ENCODE measurements at regions not wholly inside any gene's neighbourhood (a gene's known extent, or its start where the extent isn't known, plus 50 kb on each side); places are given as distances from the start of the nearest gene placed in this dataset.

DNA sequence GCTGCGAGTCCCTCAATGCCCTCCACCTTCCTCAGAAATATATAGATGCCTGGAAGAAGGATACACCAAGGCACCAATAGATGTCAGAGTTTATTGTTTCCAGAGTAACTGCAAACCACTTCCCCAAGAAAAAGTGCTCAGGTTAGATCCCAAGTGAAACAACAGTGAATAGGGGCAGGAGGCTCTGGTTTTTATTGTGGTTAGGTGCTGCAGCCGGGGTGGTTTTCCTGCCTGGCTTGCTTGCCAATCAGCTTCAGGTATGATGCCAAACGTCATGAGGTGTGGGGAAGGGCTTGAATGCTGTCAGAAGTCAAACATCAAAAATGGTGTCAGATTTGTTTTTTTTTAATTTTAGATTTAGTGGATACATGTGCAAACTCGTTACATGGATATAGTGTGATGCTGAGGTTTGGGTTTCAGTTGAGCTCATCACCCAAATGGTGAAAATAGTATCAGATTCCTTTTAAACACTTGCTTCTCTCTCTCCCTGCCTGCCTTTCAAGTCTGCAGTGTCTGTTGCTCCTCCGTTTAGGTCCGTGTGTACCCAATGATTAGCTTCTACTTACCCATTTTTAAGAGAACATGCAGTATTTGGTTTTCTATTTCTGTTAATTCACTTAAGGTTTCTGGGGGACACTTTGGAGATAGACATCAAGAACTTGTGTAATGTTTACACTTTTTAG is 1317.0 kb downstream of the MRPL39 start:
- peak; percentile 31 for DNase-seq

DNA sequence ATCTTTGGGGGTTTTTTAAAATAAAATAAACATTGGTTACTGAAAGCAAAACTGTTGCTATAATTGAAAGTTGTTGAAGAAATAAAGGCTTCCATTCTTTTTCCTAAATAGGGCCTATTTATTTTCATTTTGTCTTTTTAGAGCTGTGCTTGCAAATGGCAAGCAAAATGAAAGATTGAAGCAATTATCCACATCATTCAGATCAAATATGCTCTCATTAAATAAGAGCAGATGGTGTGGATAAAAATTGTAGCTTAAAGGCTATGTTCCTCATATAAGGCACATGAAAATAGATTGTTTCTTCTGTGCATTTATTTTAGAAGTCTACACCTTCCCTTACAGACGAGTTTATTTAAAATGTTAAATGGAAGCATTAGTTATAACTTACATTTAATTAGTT is 1317.7 kb downstream of the MRPL39 start:
- DNase-seq, result no peak

DNA sequence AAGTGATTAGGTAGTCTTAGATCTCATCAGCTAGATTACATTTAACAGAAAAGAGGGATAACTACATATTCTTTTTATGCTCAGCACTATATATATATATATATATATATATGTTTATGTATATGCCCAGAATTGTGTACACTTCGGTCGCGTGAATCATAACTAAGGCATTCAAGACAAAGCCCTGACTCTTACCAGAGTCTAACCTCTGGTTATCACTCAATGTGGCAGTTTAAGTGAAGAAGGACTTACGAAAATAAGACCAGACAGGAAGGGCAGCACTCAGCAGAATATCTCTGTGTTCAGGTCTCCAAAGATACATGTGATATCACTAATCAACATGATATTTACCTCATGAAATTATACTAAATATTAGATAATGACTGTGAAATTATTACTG is 1326.7 kb downstream of the MRPL39 start:
- no peak for DNase-seq

DNA sequence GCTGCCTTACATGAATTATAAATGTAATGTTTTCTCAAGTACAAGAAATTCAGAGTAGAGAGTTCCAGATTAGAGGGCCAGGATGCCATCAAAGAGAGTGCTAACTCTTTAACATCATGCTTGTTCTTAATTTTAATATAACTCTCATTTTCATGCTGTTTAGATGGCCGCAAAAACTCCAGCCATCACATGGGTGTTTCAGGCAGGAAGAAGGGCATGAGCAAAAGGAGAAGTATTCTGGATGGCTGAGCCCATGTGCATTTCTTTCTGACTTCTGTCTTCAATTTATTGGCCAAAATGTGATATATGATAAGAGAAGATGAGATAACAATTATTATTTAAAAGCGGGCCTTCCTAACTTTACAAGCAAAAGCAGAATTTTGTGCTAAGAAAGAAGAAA is 1328.6 kb downstream of the MRPL39 start:
- DNase-seq, result no peak

DNA sequence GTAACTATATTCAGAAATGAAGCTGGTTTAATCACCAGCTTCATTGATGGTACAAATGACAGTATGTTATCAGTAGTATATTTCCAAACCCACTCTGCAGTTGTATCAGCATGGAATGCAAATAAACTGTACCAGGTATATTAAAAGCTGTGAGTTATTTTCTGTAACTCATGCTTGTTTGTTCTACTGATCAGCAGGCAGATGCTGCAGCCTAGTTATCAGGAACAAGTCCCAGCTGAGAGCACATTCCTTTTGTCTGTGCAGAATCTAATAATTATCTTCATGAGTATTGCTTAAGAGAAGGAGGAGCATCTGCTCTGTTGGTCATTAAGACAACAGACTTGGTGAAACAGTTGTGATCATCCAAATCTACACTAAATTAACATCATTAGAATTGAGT is 1331.1 kb downstream of the MRPL39 start:
- no peak for DNase-seq

DNA sequence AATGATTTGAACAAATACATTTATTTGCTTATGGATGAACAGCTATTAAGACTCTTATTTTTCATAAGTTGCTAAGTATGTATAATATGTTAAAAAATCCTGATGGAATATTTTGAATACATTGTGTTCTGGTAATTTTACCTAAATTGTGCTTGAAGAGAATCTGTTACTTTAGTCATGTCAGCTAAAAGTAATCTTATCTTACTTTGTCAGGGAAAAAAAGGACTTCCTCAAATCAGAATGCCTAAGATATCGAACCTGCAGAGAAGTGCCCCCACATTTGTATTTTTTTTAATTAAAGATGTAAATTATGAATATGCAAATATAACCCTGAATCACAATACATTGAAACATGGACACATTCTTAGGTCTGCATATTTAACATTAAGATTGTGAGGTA is 1331.7 kb downstream of the MRPL39 start:
- DNase-seq, result no peak

DNA sequence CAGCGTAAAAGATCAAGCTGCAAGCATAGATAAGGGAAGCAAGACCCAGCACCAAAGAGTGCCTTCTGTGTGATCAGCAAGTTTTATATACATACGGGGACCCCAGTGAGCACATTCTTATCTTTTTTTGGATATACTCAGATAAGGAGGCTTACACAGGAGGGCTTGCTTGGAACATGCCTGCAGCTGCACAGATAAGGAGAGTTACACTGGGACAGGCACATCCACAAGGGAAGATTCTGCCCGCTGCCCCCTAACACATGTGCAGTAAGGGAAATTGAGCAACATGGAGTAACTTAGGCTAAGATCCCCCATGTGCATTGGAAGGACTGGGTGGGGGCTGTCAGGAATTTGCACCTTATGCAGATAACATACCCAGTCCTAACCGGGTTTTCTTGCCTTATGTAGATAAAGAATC is 1334.8 kb downstream of the MRPL39 start:
- no peak for DNase-seq

DNA sequence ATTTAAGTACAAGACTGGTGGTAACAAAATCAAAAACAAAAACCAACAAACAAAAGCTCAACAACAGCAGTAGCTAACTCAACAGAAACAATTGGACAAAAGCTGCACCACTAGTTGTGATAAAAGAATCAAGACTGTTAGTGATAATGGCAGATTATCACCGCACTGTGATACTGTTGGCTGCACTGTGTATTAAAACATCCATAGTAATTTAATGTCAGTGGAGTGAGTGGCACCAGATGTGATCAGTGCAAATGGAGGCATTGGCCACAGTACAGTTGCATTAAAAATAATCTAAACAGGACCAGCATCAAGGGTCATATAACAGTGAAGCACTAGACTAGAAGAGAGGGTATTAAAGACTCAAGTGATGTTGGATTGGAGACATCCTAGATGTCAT is 1341.3 kb downstream of the MRPL39 start:
- DNase-seq, result no peak

DNA sequence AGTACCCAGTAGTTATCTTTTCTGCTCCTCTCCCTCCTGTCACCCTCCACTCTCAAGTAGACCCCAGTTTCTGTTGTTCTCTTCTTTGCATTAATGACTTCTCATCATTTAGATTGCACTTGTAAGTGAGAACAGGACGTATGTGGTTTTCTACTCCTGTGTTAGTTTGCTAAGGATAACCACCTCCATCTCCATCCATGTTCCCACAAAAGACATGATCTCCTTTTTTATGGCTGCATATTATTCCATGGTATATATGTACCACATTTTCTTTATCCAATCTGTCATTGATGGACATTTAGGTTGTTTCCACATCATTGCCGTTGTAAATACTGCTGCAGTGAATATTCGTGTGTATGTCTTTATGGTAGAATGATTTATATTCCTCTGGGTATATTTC is 1346.5 kb downstream of the MRPL39 start:
- DNase-seq, result no peak

DNA sequence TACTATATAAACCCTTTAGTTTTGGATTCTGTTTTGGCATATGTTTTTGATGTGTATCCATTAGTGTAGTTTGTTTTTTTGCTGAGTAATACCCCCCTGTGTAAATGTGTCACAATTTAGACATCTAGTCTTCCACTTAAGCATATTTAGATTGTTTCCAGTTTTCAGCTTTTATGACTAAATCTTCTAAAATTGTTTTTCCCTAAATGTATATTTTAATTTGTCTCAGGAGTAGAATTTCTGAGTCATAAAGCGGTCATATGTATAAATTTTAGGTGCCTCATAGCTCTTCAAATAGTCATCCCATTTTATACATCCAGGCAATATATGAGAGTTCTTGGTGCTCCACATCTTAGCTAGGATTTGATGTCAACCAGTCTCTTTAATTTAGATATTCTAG is 1348.0 kb downstream of the MRPL39 start:
- no peak for DNase-seq

DNA sequence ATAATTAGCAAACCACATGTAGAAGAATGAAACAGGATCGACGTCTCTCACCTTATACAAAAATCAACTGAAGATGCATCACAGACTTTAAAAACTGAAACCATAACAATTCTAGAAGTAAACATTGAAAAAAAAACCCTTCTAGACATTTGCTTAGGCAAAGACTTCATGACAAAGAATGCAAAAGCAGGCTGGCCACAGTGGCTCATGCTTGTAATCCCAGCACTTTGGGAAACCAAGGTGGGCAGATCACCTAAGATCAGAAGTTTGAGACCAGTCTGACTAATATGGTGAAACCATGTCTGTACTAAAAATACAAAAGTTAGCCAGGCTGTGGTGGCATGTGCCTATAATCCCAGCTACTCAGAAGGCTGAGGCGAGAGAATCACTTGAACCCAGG is 1351.7 kb downstream of the MRPL39 start:
- no peak for DNase-seq

DNA sequence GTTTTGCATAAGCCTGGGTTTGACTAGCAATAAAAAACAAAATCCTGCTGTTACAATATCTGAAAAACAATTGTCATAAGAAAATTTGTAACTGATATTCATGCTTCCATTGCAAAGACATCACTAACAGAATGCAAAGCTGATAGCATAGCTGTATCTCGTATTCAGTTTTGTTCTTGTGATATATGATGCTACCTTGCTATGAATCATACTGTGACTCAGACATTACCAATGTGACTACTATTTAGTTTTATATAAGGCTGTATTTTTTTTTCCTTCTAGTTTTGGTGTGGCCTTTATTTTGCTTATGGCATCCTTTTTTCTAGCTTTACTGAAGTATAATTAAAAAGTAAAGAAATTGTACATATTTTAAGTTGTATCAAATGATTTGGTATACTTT is 1381.8 kb downstream of the MRPL39 start:
- no peak for DNase-seq

DNA sequence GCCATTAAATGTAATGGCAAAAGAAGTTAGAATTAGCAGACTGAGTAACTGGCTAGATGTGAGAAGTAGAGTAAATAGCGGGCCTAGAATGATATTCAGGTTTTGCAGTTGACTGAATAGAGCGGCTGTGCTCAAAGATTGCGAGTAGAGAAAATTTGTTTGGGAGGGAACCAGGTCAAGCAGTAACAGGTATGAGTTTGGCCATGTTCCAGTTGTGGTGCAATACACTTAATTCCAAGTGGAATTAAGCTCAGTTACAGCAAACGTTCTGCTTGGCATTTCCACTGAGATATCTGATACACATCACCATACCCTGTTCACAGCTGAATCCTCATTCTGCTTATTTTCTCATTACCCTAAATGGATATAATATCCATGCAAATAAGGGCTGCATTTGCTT is 1382.9 kb downstream of the MRPL39 start:
- no peak for DNase-seq

DNA sequence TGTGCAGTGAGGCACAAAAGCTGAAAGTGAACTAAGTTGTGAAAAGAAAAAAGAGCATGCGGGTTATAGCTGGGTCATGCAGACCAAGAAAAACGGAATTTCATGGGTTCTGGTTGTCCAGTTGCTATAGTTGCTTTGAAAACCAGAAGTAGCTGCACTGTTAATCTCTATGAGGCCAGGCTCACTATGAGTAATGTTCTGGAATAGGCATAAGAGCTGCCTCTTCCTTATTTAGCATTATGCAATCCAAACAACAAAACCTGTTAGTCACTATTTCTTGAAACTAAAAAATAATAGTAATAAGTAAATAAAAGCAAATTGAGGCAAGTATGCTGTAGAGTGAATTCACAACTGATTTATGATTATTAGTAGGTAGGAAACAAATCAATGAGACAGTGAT is 1383.7 kb downstream of the MRPL39 start:
- DNase-seq, result no peak

DNA sequence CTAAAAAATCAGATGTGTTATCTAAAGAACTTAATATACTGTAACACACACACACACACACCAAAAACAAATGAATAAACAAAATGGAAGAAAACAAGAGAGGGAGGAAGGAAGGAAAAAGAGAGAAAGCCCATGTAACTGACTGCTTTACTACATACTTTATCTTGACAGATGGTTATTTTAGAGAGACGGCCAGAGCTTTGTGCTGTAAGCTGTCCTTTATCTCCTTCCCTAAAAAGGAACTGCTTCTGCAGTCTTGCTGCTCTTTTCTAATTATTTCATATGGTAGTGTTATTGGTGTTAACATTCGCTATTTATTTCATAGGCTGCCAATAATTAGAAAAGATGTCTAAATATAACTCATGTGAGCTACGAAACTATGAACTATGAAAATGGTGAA is 1384.6 kb downstream of the MRPL39 start:
- DNase-seq, result no peak

DNA sequence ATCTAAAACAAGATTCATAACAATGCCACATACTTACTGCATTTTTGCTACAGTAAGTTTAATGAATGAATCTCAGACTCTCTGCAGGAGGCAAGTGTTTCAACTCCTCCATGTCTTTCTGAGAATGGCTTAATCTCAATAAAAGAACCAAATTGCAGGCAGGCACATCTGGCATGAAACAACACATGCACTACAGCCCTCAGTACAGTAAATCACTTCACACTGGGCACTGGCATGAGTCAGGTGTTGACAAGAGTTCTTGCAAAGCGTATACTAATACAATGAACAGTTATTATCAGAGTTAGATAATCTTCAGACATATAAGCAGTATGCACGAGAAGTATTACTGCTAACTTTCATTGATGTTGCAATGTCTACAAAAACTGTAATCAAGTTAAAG is 1386.8 kb downstream of the MRPL39 start:
- DNase-seq, result no peak

DNA sequence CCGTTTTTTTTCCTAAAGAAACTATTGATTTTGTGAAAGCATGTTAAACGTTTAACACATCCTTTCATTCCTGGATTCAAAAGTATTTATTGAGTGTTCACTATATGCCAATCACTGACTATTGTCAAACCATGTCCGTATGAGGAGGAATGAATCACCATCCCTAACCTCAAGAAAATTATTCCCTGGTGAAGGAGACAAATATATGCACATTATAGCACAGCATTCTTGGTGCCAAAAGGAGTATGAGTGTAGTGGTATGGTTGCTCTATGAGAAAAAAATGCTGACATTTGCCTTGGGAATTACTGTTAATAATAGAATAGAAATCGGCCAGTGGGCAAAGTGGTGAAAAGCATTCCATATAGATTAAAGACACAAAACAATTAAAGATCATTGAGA is 1390.1 kb downstream of the MRPL39 start:
- DNase-seq, result no peak

DNA sequence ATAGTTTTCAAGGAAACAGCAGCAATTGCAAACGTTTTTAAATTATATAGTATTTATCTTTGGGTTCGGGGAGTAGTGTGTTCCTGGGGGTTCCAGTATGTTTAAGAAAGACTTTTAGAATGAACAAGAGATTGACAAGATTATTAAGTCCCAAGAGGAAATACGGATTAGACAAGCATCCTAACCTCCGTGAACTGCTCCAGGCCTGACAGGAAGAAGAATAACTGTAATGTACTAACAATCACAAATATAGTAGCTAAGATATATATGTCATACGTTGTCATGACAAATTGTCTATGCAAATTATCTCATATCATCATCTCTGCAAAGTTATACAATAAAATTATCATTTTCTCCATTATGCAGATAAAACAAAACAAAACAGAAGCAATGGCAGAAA is 1397.2 kb downstream of the MRPL39 start:
- DNase-seq, result no peak

DNA sequence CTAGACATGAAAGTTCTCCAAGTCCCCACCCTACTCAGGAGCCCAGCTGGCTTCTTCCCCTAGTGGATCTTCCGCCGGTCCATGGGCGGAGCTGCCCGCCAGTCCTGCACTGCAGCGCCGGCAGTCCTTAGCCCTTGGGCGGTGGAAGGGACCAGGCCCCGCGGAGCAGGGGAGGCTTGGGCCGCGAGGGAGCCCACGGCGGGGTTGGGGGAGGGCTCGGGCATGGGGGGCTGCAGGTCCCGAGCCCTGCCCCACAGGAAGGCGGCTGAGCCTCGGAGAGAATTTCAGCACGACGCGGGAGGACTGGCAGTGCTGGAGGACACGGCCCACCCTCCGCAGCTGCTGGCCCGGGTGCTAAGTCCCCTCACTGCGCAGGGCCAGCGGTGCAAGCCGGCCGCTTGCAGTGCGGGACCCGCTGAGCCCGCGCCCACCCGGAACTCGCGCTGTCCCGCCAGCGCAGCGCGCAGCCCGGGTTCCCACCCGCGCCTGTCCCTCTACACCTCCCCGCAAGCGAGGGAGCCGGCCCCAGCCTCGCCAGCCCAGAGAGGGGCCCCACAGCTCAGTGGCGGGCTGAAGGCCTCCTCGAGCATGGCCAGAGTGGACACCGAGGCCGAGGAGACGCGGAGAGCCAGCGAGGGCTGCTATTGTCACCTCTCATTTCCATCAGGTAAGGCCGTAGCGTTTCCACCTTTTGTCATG is 1398.6 kb downstream of the MRPL39 start:
- no peak for DNase-seq

DNA sequence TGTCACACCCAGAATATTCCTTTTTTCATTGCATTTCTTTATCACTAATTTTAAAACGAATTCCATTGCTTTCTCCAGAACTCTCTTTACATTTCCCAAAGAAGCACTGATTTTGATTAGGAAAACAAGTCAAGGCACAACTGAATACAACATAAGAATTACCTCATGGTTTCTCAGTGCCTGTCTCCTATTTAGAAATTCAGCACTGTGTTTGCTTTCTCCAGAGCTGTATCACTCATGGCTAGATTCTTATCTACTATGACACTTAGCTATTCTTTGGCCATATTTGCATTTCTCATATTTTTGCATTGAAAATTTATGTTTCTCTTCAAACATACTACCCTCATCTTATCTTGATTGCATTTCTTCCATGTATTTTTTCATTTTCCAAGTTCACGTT is 1402.0 kb downstream of the MRPL39 start:
- DNase-seq, result no peak

DNA sequence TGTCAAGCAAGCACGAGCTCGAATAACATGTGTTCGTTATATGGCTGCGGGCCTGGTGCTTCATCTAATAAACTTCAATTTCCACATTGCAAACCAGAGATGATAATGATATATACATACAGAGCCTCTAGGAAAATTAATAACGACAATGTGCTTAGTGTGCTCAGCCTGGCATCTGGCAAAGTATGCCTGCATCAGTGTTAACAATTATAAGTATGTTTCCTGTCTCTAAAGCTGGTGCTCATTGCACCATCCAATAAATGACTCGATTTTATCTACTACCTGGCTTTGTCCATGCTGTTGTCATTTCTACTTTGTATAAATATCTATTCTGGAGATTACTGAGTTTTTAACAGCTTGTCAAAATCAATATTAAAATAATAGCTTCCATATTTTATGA is 1402.6 kb downstream of the MRPL39 start:
- DNase-seq, result no peak

DNA sequence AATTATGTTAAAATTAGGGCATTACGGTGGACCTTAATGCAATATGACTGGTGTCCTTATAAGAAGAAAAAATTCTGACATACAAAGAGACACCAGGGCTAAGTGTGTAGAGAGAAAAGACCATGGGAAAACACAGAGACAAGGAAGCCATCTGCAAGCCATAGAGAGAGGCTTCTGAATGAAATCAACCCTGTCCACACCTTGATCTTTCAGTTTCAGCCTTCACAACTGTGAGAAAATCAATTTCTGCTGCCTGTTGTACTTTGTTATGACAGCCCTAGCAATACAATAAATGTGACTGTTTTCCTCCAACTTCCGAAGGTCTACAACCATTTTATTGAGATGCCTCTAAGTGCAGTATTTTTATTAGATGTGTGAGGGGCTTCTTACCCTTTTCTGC is 1407.2 kb downstream of the MRPL39 start:
- DNase-seq, result no peak

DNA sequence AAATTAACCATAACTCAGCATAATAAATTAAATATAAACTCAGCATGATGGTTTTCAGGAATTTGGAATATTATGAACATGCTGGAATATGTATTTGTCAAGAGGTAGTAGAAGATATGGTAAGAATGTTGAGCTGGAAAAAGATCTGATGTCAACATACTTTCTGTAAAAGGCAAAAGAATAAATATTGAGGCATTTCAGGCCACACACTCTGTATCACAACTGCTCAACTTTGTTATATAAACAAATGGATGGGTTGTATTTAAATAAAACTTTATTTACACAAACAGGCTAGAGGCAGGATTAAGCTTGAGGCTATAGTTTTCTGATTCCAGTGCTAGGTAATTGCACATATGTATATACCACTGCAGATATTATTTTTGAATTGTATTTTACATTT is 1409.4 kb downstream of the MRPL39 start:
- no peak for DNase-seq

DNA sequence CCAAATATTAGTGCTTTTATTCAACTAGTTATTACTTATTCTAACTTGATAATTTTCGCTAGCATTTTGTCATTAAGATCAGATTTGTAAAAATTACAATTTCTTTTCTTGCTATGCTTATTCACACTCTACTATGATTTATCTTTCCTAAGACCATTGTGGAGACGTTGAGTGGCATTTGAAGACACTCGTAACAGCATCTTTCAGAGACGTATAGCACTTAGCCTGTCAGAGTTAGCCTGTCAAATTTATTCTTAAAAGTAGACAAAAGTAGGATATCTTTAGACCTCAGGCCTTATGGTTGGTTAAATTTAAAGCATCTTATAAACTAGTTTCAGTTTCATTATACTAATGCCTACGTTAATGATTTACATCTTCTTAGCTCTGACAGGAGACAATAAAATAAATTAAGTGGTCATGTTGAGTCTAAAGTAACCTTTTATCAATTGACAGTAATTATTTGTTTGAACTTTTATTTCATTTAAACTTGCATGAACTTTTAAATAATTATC is 1410.1 kb downstream of the MRPL39 start:
- DNase-seq, result no peak

DNA sequence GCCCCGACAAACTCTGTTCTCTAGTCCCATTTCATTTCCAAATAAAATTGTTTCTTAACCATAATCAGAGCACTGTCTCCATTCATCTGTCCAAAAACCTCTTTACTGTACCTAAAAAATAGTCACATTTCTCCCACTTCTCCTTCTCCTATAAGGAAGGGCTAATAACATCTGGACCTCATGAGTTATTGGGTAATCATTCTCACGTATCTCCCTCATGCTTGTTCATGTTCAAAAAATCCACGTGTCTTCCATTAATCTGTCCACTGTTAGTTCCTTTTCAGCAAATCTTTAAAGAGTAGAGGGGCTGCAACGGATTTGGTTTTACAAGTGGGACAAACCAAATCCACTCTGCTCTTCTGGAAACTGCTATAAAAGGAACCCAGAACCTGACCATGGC is 1418.8 kb downstream of the MRPL39 start:
- DNase-seq, result no peak
